GM12878 (cell line): ENCODE measurements at regions not wholly inside any gene's neighbourhood (a gene's known extent, or its start where the extent isn't known, plus 50 kb on each side); places are given as distances from the start of the nearest gene placed in this dataset.

Experiments
- ATAC-seq: fragments of 200-7000 bp; cut with Tn5 transposase; 3 replicates; pipeline ENCODE4 v1.9.1; 2020; ENCODE audit warnings: mild to moderate bottlenecking, moderate library complexity
- BruUV-seq: library from RNA; stranded (reverse); fragments of 400-500 nt; replicated peaks from 2 replicates; lab custom pipeline; 2021; lab: Mats Ljungman, UMichigan
- CTCF ChIA-PET: fragments of 300-600 bp; sonication (Branson Sonifier 250); formaldehyde crosslinking; extraction: SDS; loops from one replicate; lab custom pipeline; 2021; ENCODE audit warnings: inconsistent platforms; lab: Yijun Ruan, JAX
- POLR2A ChIA-PET: fragments of 350-600 bp; formaldehyde crosslinking; extraction: SDS; loops from one replicate; lab custom pipeline; 2021; ENCODE audit warnings: inconsistent platforms; lab: Charles Lee
- RAD21 ChIA-PET: fragments of 300-600 bp; sonication (Branson Sonifier 250); formaldehyde crosslinking; loops from one replicate; lab custom pipeline; 2023; ENCODE audit warnings: antibody characterized with exemption; ENCODE audit not compliant: unreplicated experiment; lab: Charles Lee
- SMC1A ChIA-PET: fragments of 300-600 bp; sonication (Branson Sonifier 250); formaldehyde crosslinking; loops from one replicate; lab custom pipeline; 2023; ENCODE audit not compliant: unreplicated experiment, uncharacterized antibody; lab: Charles Lee
- DNase-seq: peaks from one replicate; pipeline ENCODE4 v3.0.0-alpha.2; 2011; ENCODE audit warnings: low read depth, low spot score
- FAIRE-seq: peaks from 3 replicates; lab custom pipeline; 2011; peaks lifted over from hg19 to GRCh38; lab: Jason Lieb, UNC
- H2AFZ ChIP-seq: 2 replicates; pipeline ENCODE4 v1.6.0; 2011; ENCODE audit warnings: low read depth, low read length, control low read depth; ENCODE audit not compliant: control insufficient read depth
- H3K27ac ChIP-seq: 2 replicates; pipeline ENCODE4 v1.5.1; 2011; ENCODE audit warnings: control low read depth; ENCODE audit not compliant: control insufficient read depth, insufficient read depth
- H3K27me3 ChIP-seq, 2 experiments: replicated peaks in 1 of 2; 2 replicates each; pipeline versions ENCODE4 v1.6.0 to v1.6.1; 2011; ENCODE audit warnings: low read length in 1 of 2; ENCODE audit not compliant: control insufficient read depth in 2 of 2, insufficient read depth in 2 of 2
- H3K36me3 ChIP-seq, 2 experiments: 2 replicates each; pipeline ENCODE4 v1.5.1; 2011; ENCODE audit warnings: low read length in 1 of 2; ENCODE audit not compliant: control insufficient read depth in 2 of 2, insufficient read depth in 2 of 2
- H3K4me1 ChIP-seq: 2 replicates; pipeline ENCODE4 v1.6.1; 2011; ENCODE audit warnings: mild to moderate bottlenecking, low read length, moderate library complexity, mixed read lengths; ENCODE audit not compliant: control insufficient read depth, insufficient read depth
- H3K4me2 ChIP-seq: 2 replicates; pipeline ENCODE4 v1.6.0; 2011; ENCODE audit warnings: control low read depth; ENCODE audit not compliant: control insufficient read depth, insufficient read depth
- H3K4me3 ChIP-seq: fragments of 200-600 bp; sonication (generic); 2 replicates; pipeline ENCODE4 v1.5.1; 2016
- H3K79me2 ChIP-seq: 2 replicates; pipeline ENCODE4 v1.6.0; 2011; ENCODE audit warnings: low read length; ENCODE audit not compliant: control insufficient read depth, insufficient read depth
- H3K9ac ChIP-seq: 2 replicates; pipeline ENCODE4 v1.8.0; 2011; ENCODE audit warnings: low read length, control low read depth, mixed read lengths; ENCODE audit not compliant: control insufficient read depth, insufficient read depth
- H3K9me3 ChIP-seq: replicated peaks from 3 replicates; pipeline ENCODE4 v1.5.1; 2011; ENCODE audit warnings: mild to moderate bottlenecking, low read length; ENCODE audit not compliant: control insufficient read depth, insufficient read depth
- H4K20me1 ChIP-seq: 2 replicates; pipeline ENCODE4 v1.6.0; 2011; ENCODE audit not compliant: control insufficient read depth, insufficient read depth
- CBFB ChIP-seq: IDR thresholded peaks from 2 replicates; pipeline ENCODE4 v1.6.1; 2016; ENCODE audit warnings: antibody characterized with exemption, low read depth
- CUX1 ChIP-seq: IDR thresholded peaks from 2 replicates; pipeline ENCODE4 v1.6.1; 2012; ENCODE audit warnings: improper control_type of control experiment, low read depth, low read length; ENCODE audit not compliant: insufficient replicate concordance
- E2F8 ChIP-seq: fragments of 450-650 bp; IDR thresholded peaks from 2 replicates; pipeline ENCODE4 v1.6.1; 2018; ENCODE audit warnings: mild to moderate bottlenecking, low read depth, moderate library complexity; ENCODE audit not compliant: partially characterized antibody
- HDGF ChIP-seq: fragments of 450-650 bp; IDR thresholded peaks from 2 replicates; pipeline ENCODE4 v1.6.1; 2016; ENCODE audit warnings: antibody characterized with exemption
- IRF4 ChIP-seq: IDR thresholded peaks from 2 replicates; pipeline ENCODE4 v1.6.1; 2011; ENCODE audit warnings: low read depth, low read length
- KLF5 ChIP-seq: fragments of 450-650 bp; IDR thresholded peaks from 2 replicates; pipeline ENCODE4 v1.6.1; 2014; ENCODE audit warnings: mild to moderate bottlenecking; ENCODE audit not compliant: partially characterized antibody
- NFIC ChIP-seq: IDR thresholded peaks from 2 replicates; pipeline ENCODE4 v1.6.1; 2012; ENCODE audit warnings: low read depth, mild to moderate bottlenecking, inconsistent platforms, low read length, moderate library complexity
- PBX3 ChIP-seq: IDR thresholded peaks from 2 replicates; pipeline ENCODE4 v1.6.1; 2011; ENCODE audit warnings: mild to moderate bottlenecking, low read depth, low read length, moderate library complexity; ENCODE audit not compliant: insufficient replicate concordance
- SIX5 ChIP-seq: IDR thresholded peaks from 2 replicates; pipeline ENCODE4 v1.6.1; 2011; ENCODE audit warnings: mild to moderate bottlenecking, low read depth, low read length, moderate library complexity; ENCODE audit not compliant: severe bottlenecking
- TCF12 ChIP-seq: IDR thresholded peaks from 2 replicates; pipeline ENCODE4 v1.6.1; 2011; ENCODE audit warnings: low read depth, mild to moderate bottlenecking, low read length
- ZSCAN29 ChIP-seq: fragments of 450-650 bp; IDR thresholded peaks from 2 replicates; pipeline ENCODE4 v1.6.1; 2017; ENCODE audit warnings: mild to moderate bottlenecking, moderate library complexity
- WGBS: methylation state at CpG from one replicate; pipeline ENCODE4 v1.1.6; 2016; ENCODE audit warnings: low lambda C conversion rate; ENCODE audit not compliant: insufficient replicate concordance, insufficient coverage; ENCODE audit errors: missing lambda C conversion rate; 5-methylcytosine and 5-hydroxymethylcytosine counted together
- in situ Hi-C: fragments of 300-500 bp; cut with MboI; formaldehyde crosslinking; loops from 9 replicates; pipeline ENCODE4 v1.14.3; 2018; ENCODE audit warnings: mixed read lengths
- intact Hi-C: fragments of 100-400 bp; cut with micrococcal nuclease; formaldehyde crosslinking; loops from one replicate; pipeline ENCODE4 v1.14.2; 2022; ENCODE audit not compliant: unreplicated experiment

- no peak for TF ChIP-seq PBX3
- no peak for TF ChIP-seq NFIC
- TF ChIP-seq SIX5: no peak
Measured at GRCh38 chr13:74074723-74075122, 59.5 kb downstream of the KLF12 start (continued).

GRCh38 chr13:74073274-74073673, 60.9 kb downstream of the KLF12 start:
- H3K27ac ChIP-seq: no peak overlapping the region
- SMC1A ChIA-PET: interaction anchor here (3.4 kb wide), 1 partner anchor 11 kb away, joined by 13 read pairs; no protein-coding TSS in a partner anchor
- intact Hi-C loops: no loop called here
- H2AFZ ChIP-seq: no peak overlapping the region
- RAD21 ChIA-PET: no interaction called here
- H3K27me3 ChIP-seq: no peaks in the 10 kb centered on the region
- H3K36me3 ChIP-seq: no peaks in the 10 kb centered on the region
- no peaks in the 10 kb centered on the region; the same call in 2 of the 3 replicates for H3K9me3 ChIP-seq
- no peak for ATAC-seq
- no TSS peak for BruUV-seq
- CTCF ChIA-PET: interaction anchor here (1.0 kb wide), 1 partner anchor 11 kb away, joined by 3 read pairs; no protein-coding TSS in a partner anchor
- no peak for FAIRE-seq
- WGBS: 100% methylated on average over 1 of the region's 1 CpG
- in situ Hi-C loops: no loop called here
- no peak overlapping the region for H3K4me3 ChIP-seq
- no peaks in the 10 kb centered on the region for H4K20me1 ChIP-seq
- no peak overlapping the region for H3K4me2 ChIP-seq
- peaks cover 5% of the 10 kb centered on the region for H3K4me1 ChIP-seq
- POLR2A ChIA-PET: no interaction called here
- no peak overlapping the region for H3K9ac ChIP-seq
- DNase-seq: no peak
- no peaks in the 10 kb centered on the region; the same call in 1 of the 2 replicates for H3K79me2 ChIP-seq
- TF ChIP-seq CUX1: no peak
- no peak for TF ChIP-seq TCF12
- no peak for TF ChIP-seq E2F8
- TF ChIP-seq IRF4: no peak
- no peak for TF ChIP-seq ZSCAN29
- no peak for TF ChIP-seq CBFB
- no peak for TF ChIP-seq KLF5
- no peak for TF ChIP-seq HDGF
